Brain pericyte (primary cell): ENCODE measurements at regions not wholly inside any gene's neighbourhood (a gene's known extent, or its start where the extent isn't known, plus 50 kb on each side); places are given as distances from the start of the nearest gene placed in this dataset.
"Not testable (repeated sequence)": the region's sequence is repeated elsewhere in the genome, so short reads cannot be mapped to it uniquely, and the experiment has no call there.

Source experiments
- DNase-seq: peaks from one replicate; pipeline ENCODE4 v3.0.0-alpha.2; 2012; ENCODE audit warnings: low read depth, low spot score

- DNase-seq = no peak
Measured at GRCh38 chr14:53857625-53858344, 98.8 kb downstream of the BMP4 start.

DNA sequence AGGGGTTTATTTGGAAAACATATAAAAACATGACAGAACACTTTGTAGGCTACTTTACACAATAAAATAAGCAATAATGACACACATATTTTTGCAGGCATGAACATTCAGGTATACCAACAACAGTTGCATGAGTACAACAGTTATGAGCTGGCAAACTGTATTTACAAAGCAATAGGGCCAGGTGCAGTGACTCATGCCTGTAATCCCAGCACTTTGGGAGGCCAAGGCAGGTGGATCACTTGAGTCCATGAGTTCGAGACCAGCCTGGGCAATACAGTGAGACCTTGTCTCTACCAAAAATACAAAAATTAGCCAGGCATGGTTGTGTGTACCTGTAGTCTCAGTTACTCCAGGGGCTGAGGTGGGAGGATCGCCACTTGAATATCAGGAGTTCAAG is 101.1 kb downstream of the BMP4 start:
- no peak for DNase-seq

GRCh38 chr14:53855127-53855526 is 101.5 kb downstream of the BMP4 start:
- DNase-seq = no peak

GRCh38 chr14:53851394-53852090 is 105.1 kb downstream of the BMP4 start:
- DNase-seq = no peak

GRCh38 chr14:53850714-53851296 is 105.8 kb downstream of the BMP4 start:
- no peak for DNase-seq

- DNase-seq = no peak
Measured at GRCh38 chr14:53849549-53849948, 107.1 kb downstream of the BMP4 start.

DNA sequence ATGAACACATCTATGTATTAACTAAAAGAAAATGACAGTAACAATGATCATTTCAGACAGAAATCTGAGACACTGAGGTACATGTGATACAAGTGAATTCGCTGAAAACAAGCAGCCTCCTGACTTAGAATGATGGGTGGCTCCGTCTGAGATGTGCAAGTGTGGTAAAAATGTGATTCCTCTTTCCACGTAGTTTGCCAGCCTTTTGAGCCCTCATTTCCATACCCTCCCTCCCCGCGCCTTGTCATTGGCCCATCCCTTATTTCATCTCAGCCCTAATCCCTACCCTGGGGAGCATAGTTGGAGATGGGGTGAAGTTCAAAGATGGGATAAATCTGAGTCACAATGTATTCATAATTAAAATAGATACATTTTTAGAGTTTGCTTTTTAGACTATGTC is 107.8 kb downstream of the BMP4 start:
- DNase-seq = no peak

DNA sequence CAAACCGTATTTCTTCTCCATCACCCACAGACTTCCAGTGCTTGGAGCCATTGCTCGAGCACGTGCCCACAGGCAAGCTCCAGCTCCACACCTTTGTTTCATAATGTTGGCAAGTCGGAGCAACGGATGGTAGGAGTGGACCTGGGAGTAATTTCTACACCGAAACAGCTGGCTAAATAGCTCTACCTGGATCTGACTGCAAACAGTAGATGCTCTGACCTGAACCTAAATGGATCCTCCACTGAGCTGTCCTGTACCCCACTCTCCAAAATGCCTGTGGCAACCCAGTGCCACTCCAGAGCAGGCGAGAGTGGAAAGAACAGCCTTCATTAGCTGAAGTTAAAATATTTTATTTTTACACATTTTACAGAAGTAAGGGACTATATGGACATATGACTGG is 108.7 kb downstream of the BMP4 start:
- no peak for DNase-seq

DNA sequence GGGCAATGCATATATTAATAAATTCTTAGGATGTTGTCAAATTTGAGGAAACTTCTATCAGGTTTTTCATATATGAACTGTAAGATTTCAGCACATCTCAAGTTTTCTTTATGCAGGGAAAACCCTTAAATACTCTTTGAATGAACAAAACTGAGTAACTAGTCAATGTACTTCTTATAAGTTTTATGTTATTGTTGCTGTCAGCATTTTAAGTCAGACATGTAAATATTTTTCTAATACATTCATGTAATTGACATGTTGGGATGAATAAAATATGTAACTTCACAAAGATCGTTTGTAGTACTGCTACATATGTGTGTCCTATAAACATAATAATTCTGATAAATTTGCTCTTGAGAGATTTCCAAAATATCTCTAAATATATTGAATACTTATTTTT is 109.6 kb downstream of the BMP4 start:
- DNase-seq = no peak

GRCh38 chr14:53845813-53846693 is 110.6 kb downstream of the BMP4 start:
- no peak for DNase-seq

- no peak for DNase-seq
Measured at GRCh38 chr14:53842938-53843337, 113.7 kb downstream of the BMP4 start.

- DNase-seq = no peak
Measured at GRCh38 chr14:53841109-53842099, 115.2 kb downstream of the BMP4 start.

DNA sequence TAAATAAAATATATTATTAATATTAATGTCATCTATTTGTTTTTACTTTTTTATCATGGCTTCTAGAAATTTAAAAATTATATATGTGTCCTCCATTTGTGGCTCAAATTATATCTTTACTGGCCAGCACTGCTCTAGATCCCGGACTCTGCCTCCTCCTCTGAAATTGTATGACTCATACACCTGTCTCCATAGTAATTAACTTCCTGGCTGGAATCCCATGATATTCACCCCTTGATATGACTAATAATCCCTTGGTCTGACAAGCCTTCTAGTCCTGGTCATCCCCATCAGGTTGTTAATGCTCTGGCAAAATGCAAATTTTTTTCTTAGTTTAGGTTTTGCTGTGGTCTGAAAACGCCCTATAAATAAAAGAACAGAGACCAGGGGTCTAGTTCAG is 116.2 kb downstream of the BMP4 start:
- no peak for DNase-seq

DNA sequence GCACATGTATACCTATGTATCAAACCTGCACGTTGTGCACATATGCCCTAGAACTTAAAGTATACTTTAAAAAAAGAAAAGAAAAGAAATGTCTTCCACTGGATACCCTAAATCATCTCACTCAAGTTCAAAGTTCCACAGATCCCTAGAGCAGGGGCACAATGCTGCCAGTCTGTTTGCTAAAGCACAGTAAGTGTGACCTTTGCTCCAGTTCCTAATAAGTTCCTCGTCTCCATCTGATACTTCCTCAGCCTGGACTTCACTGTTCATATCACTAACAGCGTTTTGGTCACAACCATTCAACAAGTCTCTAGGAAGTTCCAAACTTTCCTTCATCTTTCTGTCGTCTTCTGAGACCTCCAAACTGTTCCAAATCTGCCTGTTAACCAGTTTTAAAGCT is 118.3 kb downstream of the BMP4 start:
- DNase-seq = no peak

DNA sequence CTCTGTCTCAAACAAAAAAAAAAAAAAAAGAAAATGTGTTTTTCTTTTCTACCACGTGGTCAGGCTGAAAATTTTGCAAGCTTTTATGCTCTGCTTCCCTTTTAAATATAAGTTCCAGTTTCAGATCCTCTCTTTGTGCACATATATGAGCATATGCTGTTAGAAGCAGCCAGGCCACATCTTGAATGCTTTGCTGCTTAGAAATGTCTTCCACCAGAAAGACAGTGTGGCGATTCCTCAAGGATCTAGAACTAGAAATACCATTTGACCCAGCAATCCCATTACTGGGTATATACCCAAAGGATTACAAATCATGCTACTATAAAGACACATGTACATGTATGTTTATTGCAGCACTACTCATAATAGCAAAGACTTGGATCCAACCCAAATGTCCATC is 119.0 kb downstream of the BMP4 start:
- not testable (repeated sequence) for DNase-seq

DNA sequence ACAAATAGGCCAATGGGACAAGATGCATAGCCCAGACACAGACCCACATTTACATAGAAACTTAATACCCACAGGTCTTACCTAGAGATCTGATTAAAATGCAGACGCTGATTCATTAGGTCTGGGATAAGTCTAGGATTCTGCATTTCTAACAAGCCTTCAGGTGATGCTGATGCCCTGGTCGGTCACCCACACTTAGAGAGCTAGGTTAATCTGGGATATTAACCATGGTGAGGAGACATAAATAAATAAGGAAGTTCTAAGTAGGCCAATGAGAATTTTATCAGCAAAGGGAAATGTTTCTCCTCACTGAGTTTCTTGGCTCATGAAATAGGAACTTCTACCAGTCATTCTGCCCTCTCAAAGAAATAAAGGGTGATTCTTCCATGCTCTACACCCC is 120.1 kb downstream of the BMP4 start:
- no peak for DNase-seq

DNA sequence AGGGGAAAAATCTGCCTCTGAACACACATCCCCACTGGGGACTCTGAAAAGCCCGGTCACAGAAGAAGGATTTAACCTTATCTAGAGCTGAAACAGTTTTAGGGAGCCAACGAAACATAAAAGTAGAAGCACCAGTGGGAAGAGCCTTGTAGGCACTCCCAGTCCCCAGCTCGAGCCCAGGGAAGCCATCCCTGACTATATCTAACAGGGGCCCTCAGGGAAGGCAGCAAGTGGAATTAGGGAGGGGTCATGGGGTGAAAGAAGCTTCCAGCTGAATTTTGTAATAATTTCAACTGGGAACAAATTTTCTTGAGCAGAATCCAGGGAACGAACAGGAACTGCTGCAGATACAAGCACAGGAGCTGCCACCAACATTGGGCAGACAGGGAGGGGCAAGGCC is 127.8 kb downstream of the BMP4 start:
- no peak for DNase-seq

DNA sequence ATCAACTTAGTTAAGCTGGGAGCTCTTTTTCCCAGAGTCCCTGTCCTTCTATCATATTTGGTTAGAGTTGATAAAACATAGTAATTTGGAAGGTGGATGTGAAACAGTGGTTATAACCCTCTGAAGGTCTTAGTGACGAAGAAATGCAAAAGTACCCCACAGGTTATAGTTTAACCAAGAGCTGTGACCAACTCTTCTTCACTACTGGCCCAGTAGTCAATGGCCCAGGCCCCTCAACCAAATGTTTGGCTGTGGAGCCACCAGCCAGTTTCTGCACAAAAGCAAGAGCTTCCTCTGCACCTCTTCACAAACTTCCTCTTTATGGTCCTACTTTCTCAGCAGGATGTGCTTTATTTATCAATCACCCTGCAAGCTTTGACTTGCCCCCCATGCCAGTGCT is 132.6 kb downstream of the BMP4 start:
- DNase-seq = no peak

DNA sequence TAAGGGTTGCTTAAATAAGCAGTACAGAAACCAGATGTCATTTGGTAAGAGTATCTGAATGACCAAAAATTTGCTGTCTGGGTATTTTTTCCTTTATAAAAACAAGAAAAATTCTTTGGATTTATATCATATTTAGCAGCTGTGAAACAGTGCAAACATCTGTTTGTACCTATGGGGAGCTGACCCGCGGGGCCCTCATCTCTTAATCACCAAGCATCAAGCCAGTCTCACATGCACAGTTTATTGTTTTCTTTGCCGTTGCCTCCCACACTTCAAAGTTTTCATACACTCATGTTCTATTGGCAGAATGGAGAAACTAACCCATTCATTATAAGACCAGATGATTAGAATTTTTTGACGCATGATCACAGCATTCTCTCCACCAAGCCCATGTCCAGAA is 142.2 kb downstream of the BMP4 start:
- no peak for DNase-seq

DNA sequence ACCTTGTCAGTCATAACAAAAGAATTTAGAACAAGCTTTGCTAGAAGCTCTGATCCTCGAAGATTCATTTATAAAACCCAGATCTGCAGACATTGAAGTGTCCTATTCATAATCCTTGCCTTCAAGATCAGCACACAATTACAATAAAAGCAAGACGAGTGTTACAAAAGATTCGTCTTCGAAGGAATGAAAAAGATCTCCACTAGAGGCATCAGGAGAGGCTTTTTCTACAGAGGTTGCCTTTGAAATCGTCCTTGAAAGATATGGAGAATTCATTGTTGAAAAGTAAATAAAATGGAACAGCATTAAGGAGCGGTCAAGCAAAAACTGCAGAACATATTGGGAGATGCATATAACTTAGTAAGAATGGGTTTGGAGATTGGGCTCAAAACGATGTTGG is 146.4 kb downstream of the BMP4 start:
- no peak for DNase-seq

DNA sequence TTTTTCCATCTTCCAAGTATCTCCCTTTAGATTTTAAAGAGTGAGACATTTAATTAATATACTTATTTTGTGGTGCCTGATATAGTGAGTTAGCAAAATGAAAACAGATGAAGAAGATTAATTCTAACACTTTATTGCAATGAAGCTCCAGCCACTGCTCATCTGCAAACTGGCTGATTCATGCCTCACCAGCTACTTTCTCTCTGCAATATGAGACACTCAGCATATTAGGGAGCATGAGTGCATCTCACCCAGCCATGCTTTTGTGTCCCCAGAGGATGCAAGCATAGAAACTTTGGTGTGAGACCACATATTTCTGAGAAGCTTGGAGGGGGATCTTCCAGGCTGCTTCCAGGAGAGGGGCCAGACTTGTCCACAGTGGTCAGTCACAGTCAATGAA is 148.6 kb downstream of the BMP4 start:
- no peak for DNase-seq
